IPS-18a (cell line): ENCODE measurements at regions not wholly inside any gene's neighbourhood (a gene's known extent, or its start where the extent isn't known, plus 50 kb on each side); places are given as distances from the start of the nearest gene placed in this dataset.
A peak's percentile ranks its signal among the peaks of the same experiment; 100 is the strongest.
"Not testable (repeated sequence)": the region's sequence is repeated elsewhere in the genome, so short reads cannot be mapped to it uniquely, and the experiment has no call there.

Source experiments
- H3K27ac ChIP-seq: one replicate; pipeline ENCODE4 v1.5.1; 2013; ENCODE audit warnings: low read length
- H3K27me3 ChIP-seq: one replicate; pipeline ENCODE4 v1.6.1; 2013; ENCODE audit warnings: mild to moderate bottlenecking, low read length; ENCODE audit not compliant: control insufficient read depth, insufficient read depth
- H3K36me3 ChIP-seq: one replicate; pipeline ENCODE4 v1.6.1; 2013; ENCODE audit warnings: low read depth, low read length; ENCODE audit not compliant: control insufficient read depth
- H3K4me1 ChIP-seq: one replicate; pipeline ENCODE4 v1.6.1; 2013; ENCODE audit warnings: low read depth, low read length; ENCODE audit not compliant: control insufficient read depth
- H3K4me3 ChIP-seq: one replicate; pipeline ENCODE4 v1.5.1; 2013; ENCODE audit warnings: low read length
- H3K9ac ChIP-seq: one replicate; pipeline ENCODE4 v1.6.1; 2013; ENCODE audit warnings: mild to moderate bottlenecking, low read length, moderate library complexity
- H3K9me3 ChIP-seq: one replicate; pipeline ENCODE4 v1.6.1; 2013; ENCODE audit warnings: low read depth, low read length; ENCODE audit not compliant: control insufficient read depth

DNA sequence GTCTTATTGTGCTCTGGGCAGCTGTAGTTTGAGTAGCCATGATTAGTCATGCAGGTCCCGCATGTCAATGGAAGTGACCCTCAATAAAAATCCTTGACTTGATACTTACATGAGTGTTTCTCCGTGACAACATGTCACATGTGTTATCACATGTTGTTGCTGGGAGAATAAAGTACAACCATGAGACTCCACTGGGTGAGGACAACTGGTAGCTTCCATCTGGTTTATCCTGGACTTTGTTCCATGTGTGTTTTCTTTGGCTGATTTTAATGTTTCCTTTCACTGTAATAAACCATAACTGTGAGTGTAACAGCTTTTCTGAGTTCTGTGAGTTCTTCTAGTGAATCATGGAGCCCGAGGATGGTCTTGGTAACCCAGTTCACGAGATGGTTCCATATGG is 63.1 kb upstream of the NDN start:
- H3K4me1 ChIP-seq, result no peaks in the 10 kb centered on the region
- H3K9me3 ChIP-seq, result peaks cover 26% of the 10 kb centered on the region
- H3K27ac ChIP-seq, result no peak overlapping the region
- no peak overlapping the region for H3K9ac ChIP-seq
- no peak overlapping the region for H3K4me3 ChIP-seq
- H3K36me3 ChIP-seq, result no peaks in the 10 kb centered on the region
- no peaks in the 10 kb centered on the region for H3K27me3 ChIP-seq

DNA sequence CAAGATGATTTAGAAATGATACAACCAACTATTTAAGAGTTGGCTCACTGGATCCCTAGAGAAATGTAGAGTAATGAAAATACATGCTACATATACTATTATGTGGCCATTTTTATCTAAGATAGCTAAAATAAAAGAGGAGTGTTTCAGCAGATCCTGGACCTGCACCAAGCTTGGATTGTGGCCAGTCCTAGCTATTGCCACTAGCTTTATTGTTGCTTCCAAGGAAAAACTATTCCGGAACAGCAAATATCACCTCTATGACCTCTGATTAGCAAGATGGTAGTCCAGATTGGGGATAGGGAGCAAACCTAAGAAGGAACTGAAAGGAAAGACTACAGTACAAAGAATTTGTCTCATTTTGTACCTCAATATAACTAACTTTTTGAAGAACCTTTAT is 63.7 kb upstream of the NDN start:
- no peak overlapping the region for H3K4me3 ChIP-seq
- no peaks in the 10 kb centered on the region for H3K4me1 ChIP-seq
- H3K9me3 ChIP-seq, result peaks cover 26% of the 10 kb centered on the region
- no peak overlapping the region for H3K9ac ChIP-seq
- no peak overlapping the region for H3K27ac ChIP-seq
- no peaks in the 10 kb centered on the region for H3K27me3 ChIP-seq
- no peaks in the 10 kb centered on the region for H3K36me3 ChIP-seq

- no peak overlapping the region for H3K27ac ChIP-seq
- no peak overlapping the region for H3K9ac ChIP-seq
- no peaks in the 10 kb centered on the region for H3K4me1 ChIP-seq
- no peaks in the 10 kb centered on the region for H3K27me3 ChIP-seq
- no peaks in the 10 kb centered on the region for H3K36me3 ChIP-seq
- no peak overlapping the region for H3K4me3 ChIP-seq
- H3K9me3 ChIP-seq, result peaks cover 22% of the 10 kb centered on the region
These were observed 66.1 kb upstream of the NDN start for GRCh38 chr15:23753248-23753647.

DNA sequence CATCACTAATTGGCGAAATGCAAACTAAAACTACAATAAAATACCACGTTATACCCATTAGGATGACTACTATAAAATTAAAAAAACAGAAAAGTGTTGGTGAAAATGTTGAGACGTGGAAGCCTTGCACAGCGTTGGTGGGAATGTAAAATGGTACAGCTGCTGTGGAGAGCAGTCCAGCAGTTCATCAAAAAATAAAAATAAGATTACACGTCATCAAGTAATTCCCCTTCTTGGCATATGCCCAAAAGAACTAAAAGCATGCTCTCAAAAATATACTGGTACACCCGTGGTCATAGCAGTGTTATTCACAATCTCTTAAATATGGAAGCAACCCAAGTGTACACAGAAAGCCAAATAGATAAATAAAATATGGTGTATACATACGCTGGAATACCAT is 71.8 kb upstream of the NDN start:
- Histone ChIP-seq H3K27ac (no peak overlapping the region), H3K9ac (no peak overlapping the region), H3K4me1 (no peaks in the 10 kb centered on the region), H3K27me3 (no peaks in the 10 kb centered on the region), H3K36me3 (no peaks in the 10 kb centered on the region), H3K4me3 (no peak overlapping the region), H3K9me3 (peaks cover 22% of the 10 kb centered on the region)

GRCh38 chr15:23760024-23760423 is 72.9 kb upstream of the NDN start:
- H3K4me3 ChIP-seq, result no peak overlapping the region
- peaks cover 26% of the 10 kb centered on the region for H3K9me3 ChIP-seq
- H3K4me1 ChIP-seq, result no peaks in the 10 kb centered on the region
- H3K27me3 ChIP-seq, result no peaks in the 10 kb centered on the region
- no peaks in the 10 kb centered on the region for H3K36me3 ChIP-seq
- H3K27ac ChIP-seq, result no peak overlapping the region
- no peak overlapping the region for H3K9ac ChIP-seq

DNA sequence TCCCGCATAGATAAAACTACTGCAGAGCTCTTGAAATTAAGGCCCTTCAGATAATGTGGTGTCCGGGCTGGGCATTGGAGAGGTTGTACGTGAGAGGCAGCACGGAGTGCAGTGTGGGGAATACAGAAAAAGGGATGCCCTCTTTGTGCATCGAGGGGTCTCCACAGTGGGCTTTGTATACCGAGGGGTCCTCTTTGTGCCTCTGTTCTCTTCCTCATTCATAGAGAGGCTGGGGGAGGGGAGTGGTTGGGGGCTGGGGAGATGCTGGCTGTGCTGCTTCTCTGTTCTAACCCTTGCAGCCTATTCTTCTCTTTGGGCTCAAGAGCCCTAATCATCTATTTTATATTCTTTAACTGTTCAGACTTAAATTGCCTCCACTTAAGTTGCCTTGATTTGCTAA is 74.3 kb upstream of the NDN start:
- H3K4me3 ChIP-seq, result peak overlapping the region; percentile 16

DNA sequence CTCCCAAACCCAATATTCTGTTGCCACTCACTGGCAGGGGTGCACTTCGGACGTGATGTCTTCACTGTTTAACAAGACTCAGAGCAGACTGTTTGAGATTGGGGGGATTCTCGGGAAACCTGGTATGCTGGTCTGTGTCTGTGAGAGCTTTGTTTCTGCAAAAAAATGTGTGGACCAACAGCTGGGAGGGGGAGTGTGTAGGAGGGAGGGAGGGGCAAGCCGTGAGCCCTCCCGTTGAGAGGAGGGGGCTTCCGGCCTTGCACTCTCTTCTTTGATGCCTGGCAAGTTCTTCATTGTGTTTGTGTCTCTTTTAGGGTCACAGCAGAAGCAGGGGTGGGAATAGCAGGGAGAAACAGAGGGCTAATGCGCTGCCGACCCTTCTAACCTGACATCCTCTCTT is 74.9 kb upstream of the NDN start:
- Histone ChIP-seq H3K9me3 (peaks cover 23% of the 10 kb centered on the region), H3K4me3 (peak overlapping the region; percentile 16), H3K27me3 (no peaks in the 10 kb centered on the region)

More for the DNA sequence above, 74.3 kb upstream of the NDN start:
- no peaks in the 10 kb centered on the region for H3K36me3 ChIP-seq
- no peaks in the 10 kb centered on the region for H3K4me1 ChIP-seq
- H3K9me3 ChIP-seq, result peaks cover 23% of the 10 kb centered on the region
- no peak overlapping the region for H3K9ac ChIP-seq
- no peak overlapping the region for H3K27ac ChIP-seq
- no peaks in the 10 kb centered on the region for H3K27me3 ChIP-seq

GRCh38 chr15:23763021-23763420 is 75.9 kb upstream of the NDN start:
- Histone ChIP-seq H3K36me3 (no peaks in the 10 kb centered on the region), H3K9ac (no peak overlapping the region), H3K27me3 (no peaks in the 10 kb centered on the region), H3K4me1 (no peaks in the 10 kb centered on the region), H3K27ac (no peak overlapping the region), H3K4me3 (no peak overlapping the region), H3K9me3 (peaks cover 23% of the 10 kb centered on the region)

More for the DNA sequence above, 74.9 kb upstream of the NDN start:
- no peaks in the 10 kb centered on the region for H3K36me3 ChIP-seq
- H3K4me1 ChIP-seq, result no peaks in the 10 kb centered on the region
- H3K9ac ChIP-seq, result no peak overlapping the region
- no peak overlapping the region for H3K27ac ChIP-seq

DNA sequence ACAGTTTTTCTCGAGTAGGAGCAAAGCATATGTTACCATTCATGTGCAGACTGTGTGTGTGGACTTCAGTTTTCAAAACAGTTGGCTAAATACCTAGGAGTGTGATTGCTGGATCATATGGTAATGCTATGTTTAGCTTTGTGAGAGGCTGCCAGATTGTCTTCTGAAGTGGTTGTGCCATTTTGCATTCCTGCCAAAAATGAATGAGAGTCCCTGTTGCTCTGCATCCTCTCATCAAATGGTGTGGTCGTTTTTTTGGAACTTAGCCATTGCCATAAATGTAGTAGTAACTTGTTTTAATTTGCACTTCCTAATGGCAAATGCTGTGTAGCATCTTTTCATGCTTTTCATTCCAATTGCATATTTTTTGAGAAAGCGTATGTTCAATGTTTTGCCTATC is 77.2 kb upstream of the NDN start:
- Histone ChIP-seq H3K4me3 (no peak overlapping the region), H3K9me3 (peaks cover 21% of the 10 kb centered on the region)

DNA sequence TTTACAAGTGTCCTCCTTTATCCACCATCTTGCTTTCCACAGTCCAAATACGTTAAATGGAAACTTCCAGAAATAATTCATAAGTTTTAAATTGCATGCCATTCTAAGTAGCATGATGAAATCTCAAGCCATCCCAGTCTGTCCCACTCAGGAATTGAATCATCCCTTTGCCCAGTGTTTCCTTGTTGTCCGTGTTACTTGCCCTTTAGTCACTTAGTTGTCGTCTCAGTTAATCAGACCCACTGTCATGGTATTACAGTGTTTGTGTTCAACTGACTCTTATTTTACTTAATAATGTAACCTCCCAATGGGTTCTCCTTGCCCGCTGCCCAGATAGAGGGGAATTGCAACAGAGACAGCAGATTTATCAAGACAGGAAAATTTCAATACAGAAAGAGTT is 77.6 kb upstream of the NDN start:
- no peak overlapping the region for H3K27ac ChIP-seq
- H3K4me1 ChIP-seq, result no peaks in the 10 kb centered on the region
- H3K27me3 ChIP-seq, result no peaks in the 10 kb centered on the region
- peaks cover 18% of the 10 kb centered on the region for H3K9me3 ChIP-seq
- H3K4me3 ChIP-seq, result no peak overlapping the region
- H3K9ac ChIP-seq, result no peak overlapping the region
- H3K36me3 ChIP-seq, result no peaks in the 10 kb centered on the region

More for the DNA sequence above, 77.2 kb upstream of the NDN start:
- no peak overlapping the region for H3K9ac ChIP-seq
- H3K27me3 ChIP-seq, result no peaks in the 10 kb centered on the region
- H3K27ac ChIP-seq, result no peak overlapping the region
- H3K36me3 ChIP-seq, result no peaks in the 10 kb centered on the region
- H3K4me1 ChIP-seq, result no peaks in the 10 kb centered on the region

DNA sequence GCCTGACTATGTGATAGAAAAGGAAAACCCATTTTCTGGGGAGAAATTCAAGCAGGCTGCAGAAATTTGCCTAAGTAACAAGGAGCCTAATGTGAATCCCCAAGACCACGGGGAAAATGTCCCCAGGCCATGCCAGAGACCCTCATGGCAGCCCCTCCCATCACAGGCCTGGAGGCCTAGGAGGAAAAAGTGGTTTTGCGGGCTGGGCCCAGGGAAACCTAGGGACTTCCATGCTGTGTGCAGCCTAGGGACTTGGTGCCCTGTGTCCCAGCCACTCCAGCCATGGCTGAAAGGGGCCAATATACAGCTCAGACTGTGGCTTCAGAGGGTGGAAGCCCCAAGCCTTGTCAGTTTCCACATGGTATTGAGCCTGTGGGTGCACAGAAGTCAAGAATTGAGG is 79.7 kb upstream of the NDN start:
- not testable (repeated sequence) for H3K4me3 ChIP-seq, H3K27me3 ChIP-seq, H3K4me1 ChIP-seq, H3K9ac ChIP-seq, H3K36me3 ChIP-seq, H3K27ac ChIP-seq
- H3K9me3 ChIP-seq, result peaks cover 15% of the 10 kb centered on the region

DNA sequence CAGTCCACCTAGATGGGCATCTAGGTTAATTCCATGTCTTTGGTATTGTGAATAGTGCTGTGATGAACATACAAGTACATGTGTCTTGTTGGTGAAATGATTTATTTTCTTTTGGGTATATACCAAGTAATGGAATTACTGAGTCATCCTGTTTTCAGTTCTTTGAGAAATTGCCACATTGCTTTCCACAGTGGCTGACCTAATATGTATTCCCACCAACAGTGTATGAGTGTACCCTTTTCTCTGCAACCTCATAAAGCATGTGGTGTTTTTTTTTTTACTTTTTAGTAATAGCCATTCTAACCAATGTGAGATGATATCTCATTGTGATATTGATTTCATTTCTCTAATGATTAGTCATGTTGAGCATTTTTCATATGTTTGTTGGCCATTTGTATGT is 86.0 kb upstream of the NDN start:
- H3K4me1 ChIP-seq, result no peaks in the 10 kb centered on the region
- H3K9me3 ChIP-seq, result peaks cover 11% of the 10 kb centered on the region
- H3K27ac ChIP-seq, result no peak overlapping the region
- H3K36me3 ChIP-seq, result no peaks in the 10 kb centered on the region
- H3K9ac ChIP-seq, result no peak overlapping the region
- H3K4me3 ChIP-seq, result no peak overlapping the region
- no peaks in the 10 kb centered on the region for H3K27me3 ChIP-seq
